GM10266 (cell line): ENCODE measurements at regions not wholly inside any gene's neighbourhood (a gene's known extent, or its start where the extent isn't known, plus 50 kb on each side); places are given as distances from the start of the nearest gene placed in this dataset.
"Not testable (repeated sequence)": the region's sequence is repeated elsewhere in the genome, so short reads cannot be mapped to it uniquely, and the experiment has no call there.

Experiments used
- DNase-seq: peaks from one replicate; pipeline ENCODE4 v3.0.0; 2012; ENCODE audit errors: extremely low spot score
- CTCF ChIP-seq: IDR thresholded peaks from 2 replicates; pipeline ENCODE4 v1.5.1; 2012; ENCODE audit warnings: mild to moderate bottlenecking, low read depth; ENCODE audit not compliant: control insufficient read depth, insufficient read depth; ENCODE audit errors: missing control alignments

GRCh38 chr2:223176970-223177369, 125.0 kb downstream of the KCNE4 start:
- DNase-seq: no peak
- no peak for TF ChIP-seq CTCF

- no peak for TF ChIP-seq CTCF
- DNase-seq: no peak
Measured at GRCh38 chr2:223180463-223180862, 128.5 kb downstream of the KCNE4 start.

GRCh38 chr2:223181561-223181960, 129.6 kb downstream of the KCNE4 start:
- DNase-seq: no peak
- TF ChIP-seq CTCF: no peak

GRCh38 chr2:223182356-223182755, 130.4 kb downstream of the KCNE4 start:
- no peak for DNase-seq
- TF ChIP-seq CTCF: no peak

- DNase-seq: no peak
- TF ChIP-seq CTCF: no peak
Measured at GRCh38 chr2:223185638-223186037, 133.6 kb downstream of the KCNE4 start.

- DNase-seq: no peak
Measured at GRCh38 chr2:223187256-223187655, 135.3 kb downstream of the KCNE4 start.

GRCh38 chr2:223190561-223191206, 138.7 kb downstream of the KCNE4 start:
- DNase-seq: not testable (repeated sequence)

More at GRCh38 chr2:223187256-223187655, 135.3 kb downstream of the KCNE4 start:
- TF ChIP-seq CTCF: no peak

GRCh38 chr2:223196331-223196730, 144.3 kb downstream of the KCNE4 start:
- no peak for TF ChIP-seq CTCF
- no peak for DNase-seq
